HG02981 (cell line): ENCODE measurements at regions not wholly inside any gene's neighbourhood (a gene's known extent, or its start where the extent isn't known, plus 50 kb on each side); places are given as distances from the start of the nearest gene placed in this dataset.
"Not testable (repeated sequence)": the region's sequence is repeated elsewhere in the genome, so short reads cannot be mapped to it uniquely, and the experiment has no call there.

Source experiments
- ATAC-seq: cut with Tn5 transposase; IDR thresholded peaks from one replicate; pipeline ENCODE4 v1.9.1; 2021; ENCODE audit warnings: mild to moderate bottlenecking, moderate library complexity; ENCODE audit not compliant: unreplicated experiment

GRCh38 chr2:106339609-106340008, 128.6 kb downstream of the RGPD3 start:
- ATAC-seq = no peak

GRCh38 chr2:106339132-106339531, 129.1 kb downstream of the RGPD3 start:
- no peak for ATAC-seq

GRCh38 chr2:106338043-106338442, 130.2 kb downstream of the RGPD3 start:
- no peak for ATAC-seq

- ATAC-seq = no peak
Measured at GRCh38 chr2:106336737-106337136, 131.5 kb downstream of the RGPD3 start.

- ATAC-seq = no peak
Measured at GRCh38 chr2:106336108-106336507, 132.1 kb downstream of the RGPD3 start.

GRCh38 chr2:106334802-106335201, 133.4 kb downstream of the RGPD3 start:
- no peak for ATAC-seq

GRCh38 chr2:106333253-106333873, 134.8 kb downstream of the RGPD3 start:
- not testable (repeated sequence) for ATAC-seq

- ATAC-seq = no peak
Measured at GRCh38 chr2:106332054-106332453, 136.2 kb downstream of the RGPD3 start.

GRCh38 chr2:106330384-106331261, 136.5 kb upstream of the UXS1 start:
- ATAC-seq = not testable (repeated sequence)

- no peak for ATAC-seq
Measured at GRCh38 chr2:106323337-106324013, 129.4 kb upstream of the UXS1 start.

- no peak for ATAC-seq
Measured at GRCh38 chr2:106322281-106322680, 128.2 kb upstream of the UXS1 start.

GRCh38 chr2:106320439-106320838, 126.3 kb upstream of the UXS1 start:
- not testable (repeated sequence) for ATAC-seq

GRCh38 chr2:106316915-106317314, 122.8 kb upstream of the UXS1 start:
- no peak for ATAC-seq

GRCh38 chr2:106314444-106314843, 120.3 kb upstream of the UXS1 start:
- ATAC-seq = no peak

- no peak for ATAC-seq
Measured at GRCh38 chr2:106311041-106311370, 116.9 kb upstream of the UXS1 start.

GRCh38 chr2:106307860-106308259, 113.8 kb upstream of the UXS1 start:
- ATAC-seq = peak; percentile 63

- ATAC-seq = no peak
Measured at GRCh38 chr2:106306387-106306786, 112.3 kb upstream of the UXS1 start.

GRCh38 chr2:106304612-106305184, 110.6 kb upstream of the UXS1 start:
- no peak for ATAC-seq

- no peak for ATAC-seq
Measured at GRCh38 chr2:106299696-106300095, 105.6 kb upstream of the UXS1 start.

GRCh38 chr2:106296182-106296815, 102.2 kb upstream of the UXS1 start:
- ATAC-seq = no peak

GRCh38 chr2:106294182-106294581, 100.1 kb upstream of the UXS1 start:
- ATAC-seq = no peak
